ENCODE measurements at regions not wholly inside any gene's neighbourhood (a gene's known extent, or its start where the extent isn't known, plus 50 kb on each side); places are given as distances from the start of the nearest gene placed in this dataset.

GRCh38 chr17:71869841-71870545 is 250.8 kb upstream of the SOX9 start:
- TF ChIP-seq POLR2A (IDR thresholded peaks at IDR 0.05): no peak
- no peak for TF ChIP-seq CTCF (IDR thresholded peaks at IDR 0.05)

All from Peyer's patch (tissue), 4 donors.